ENCODE measurements at regions not wholly inside any gene's neighbourhood (a gene's known extent, or its start where the extent isn't known, plus 50 kb on each side); places are given as distances from the start of the nearest gene placed in this dataset.

DNA sequence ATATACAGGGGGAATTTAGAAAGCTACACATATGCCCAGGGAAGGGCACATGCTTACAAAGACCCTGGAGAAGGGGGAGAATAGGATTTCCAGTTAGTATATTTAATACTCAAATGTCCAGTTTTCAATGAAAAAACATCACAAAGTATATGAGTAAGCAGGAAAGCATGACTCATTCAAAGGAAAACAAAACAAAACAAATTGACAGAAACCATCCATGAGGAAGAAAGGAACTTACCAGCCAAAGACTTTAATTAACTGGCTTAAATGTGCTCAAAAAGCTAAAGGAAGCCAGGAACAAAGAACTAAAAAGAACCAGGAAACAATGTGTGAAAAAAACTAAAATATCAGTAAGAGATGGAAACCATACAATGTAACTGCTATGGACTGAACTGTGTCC, 716.2 kb upstream of the ARGLU1 start:
- TF ChIP-seq, protein P1, sequence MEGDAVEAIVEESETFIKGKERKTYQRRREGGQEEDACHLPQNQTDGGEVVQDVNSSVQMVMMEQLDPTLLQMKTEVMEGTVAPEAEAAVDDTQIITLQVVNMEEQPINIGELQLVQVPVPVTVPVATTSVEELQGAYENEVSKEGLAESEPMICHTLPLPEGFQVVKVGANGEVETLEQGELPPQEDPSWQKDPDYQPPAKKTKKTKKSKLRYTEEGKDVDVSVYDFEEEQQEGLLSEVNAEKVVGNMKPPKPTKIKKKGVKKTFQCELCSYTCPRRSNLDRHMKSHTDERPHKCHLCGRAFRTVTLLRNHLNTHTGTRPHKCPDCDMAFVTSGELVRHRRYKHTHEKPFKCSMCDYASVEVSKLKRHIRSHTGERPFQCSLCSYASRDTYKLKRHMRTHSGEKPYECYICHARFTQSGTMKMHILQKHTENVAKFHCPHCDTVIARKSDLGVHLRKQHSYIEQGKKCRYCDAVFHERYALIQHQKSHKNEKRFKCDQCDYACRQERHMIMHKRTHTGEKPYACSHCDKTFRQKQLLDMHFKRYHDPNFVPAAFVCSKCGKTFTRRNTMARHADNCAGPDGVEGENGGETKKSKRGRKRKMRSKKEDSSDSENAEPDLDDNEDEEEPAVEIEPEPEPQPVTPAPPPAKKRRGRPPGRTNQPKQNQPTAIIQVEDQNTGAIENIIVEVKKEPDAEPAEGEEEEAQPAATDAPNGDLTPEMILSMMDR (conservative IDR thresholded peaks at IDR 0.05) = no peak
- TF ChIP-seq EZH2 (IDR thresholded peaks at IDR 0.05; ENCODE audit: low read depth) = no peak
